Type B pancreatic cell (in vitro differentiated cells): ENCODE measurements at regions not wholly inside any gene's neighbourhood (a gene's known extent, or its start where the extent isn't known, plus 50 kb on each side); places are given as distances from the start of the nearest gene placed in this dataset.

ENCODE experiments used
- DNase-seq: peaks from one replicate; pipeline ENCODE4 v3.0.0; 2021; ENCODE audit warnings: mixed read lengths; ENCODE audit not compliant: unreplicated experiment; ENCODE audit errors: extremely low spot score
- H3K27ac Mint-ChIP-seq: 2 replicates; pipeline ENCODE4 v1.8.0; 2021; ENCODE audit warnings: mild to moderate bottlenecking, mixed read lengths
- H3K27me3 Mint-ChIP-seq: 2 replicates; pipeline ENCODE4 v1.8.0; 2021; ENCODE audit warnings: mixed read lengths
- H3K36me3 Mint-ChIP-seq: 2 replicates; pipeline ENCODE4 v1.8.0; 2021; ENCODE audit warnings: mixed read lengths
- H3K4me1 Mint-ChIP-seq: one replicate; pipeline ENCODE4 v1.8.0; 2021; ENCODE audit warnings: mixed read lengths; ENCODE audit not compliant: unreplicated experiment
- H3K4me3 Mint-ChIP-seq: 2 replicates; pipeline ENCODE4 v1.8.0; 2021; ENCODE audit warnings: mild to moderate bottlenecking, mixed read lengths
- H3K9me3 Mint-ChIP-seq: 2 replicates; pipeline ENCODE4 v1.8.0; 2021; ENCODE audit warnings: mixed read lengths
- TF ChIP-seq, protein P1 (sequence below): fragments of 200-600 bp; sonication (generic); conservative IDR thresholded peaks from 2 replicates; pipeline ENCODE4 v1.5.0; 2021; ENCODE audit warnings: antibody characterized with exemption, mild to moderate bottlenecking

DNA sequence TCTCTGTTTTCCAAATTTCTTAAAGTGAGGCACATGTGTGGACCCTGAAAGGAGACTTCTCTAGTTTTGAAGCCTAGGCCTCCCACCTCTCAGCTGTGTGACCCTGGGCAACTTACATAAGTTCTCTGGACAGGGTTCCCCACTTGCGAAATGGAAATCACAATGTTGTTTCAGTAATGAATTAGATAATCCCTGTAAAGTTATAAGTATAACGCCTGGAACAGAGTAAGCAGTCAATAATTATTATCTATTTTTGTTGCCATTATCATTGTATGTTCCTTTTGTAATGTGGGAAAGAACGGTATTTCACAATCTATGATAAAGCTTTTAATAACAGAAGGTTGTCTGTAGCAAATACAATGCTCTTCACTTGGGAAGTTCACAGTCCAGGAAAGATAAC, 437.3 kb upstream of the ZNF507 start:
- peaks cover 10% of the 10 kb centered on the region for H3K27me3 Mint-ChIP-seq
- DNase-seq, result no peak
- H3K36me3 Mint-ChIP-seq, result no peaks in the 10 kb centered on the region
- peaks cover 12% of the 10 kb centered on the region for H3K4me1 Mint-ChIP-seq
- TF ChIP-seq, protein P1, sequence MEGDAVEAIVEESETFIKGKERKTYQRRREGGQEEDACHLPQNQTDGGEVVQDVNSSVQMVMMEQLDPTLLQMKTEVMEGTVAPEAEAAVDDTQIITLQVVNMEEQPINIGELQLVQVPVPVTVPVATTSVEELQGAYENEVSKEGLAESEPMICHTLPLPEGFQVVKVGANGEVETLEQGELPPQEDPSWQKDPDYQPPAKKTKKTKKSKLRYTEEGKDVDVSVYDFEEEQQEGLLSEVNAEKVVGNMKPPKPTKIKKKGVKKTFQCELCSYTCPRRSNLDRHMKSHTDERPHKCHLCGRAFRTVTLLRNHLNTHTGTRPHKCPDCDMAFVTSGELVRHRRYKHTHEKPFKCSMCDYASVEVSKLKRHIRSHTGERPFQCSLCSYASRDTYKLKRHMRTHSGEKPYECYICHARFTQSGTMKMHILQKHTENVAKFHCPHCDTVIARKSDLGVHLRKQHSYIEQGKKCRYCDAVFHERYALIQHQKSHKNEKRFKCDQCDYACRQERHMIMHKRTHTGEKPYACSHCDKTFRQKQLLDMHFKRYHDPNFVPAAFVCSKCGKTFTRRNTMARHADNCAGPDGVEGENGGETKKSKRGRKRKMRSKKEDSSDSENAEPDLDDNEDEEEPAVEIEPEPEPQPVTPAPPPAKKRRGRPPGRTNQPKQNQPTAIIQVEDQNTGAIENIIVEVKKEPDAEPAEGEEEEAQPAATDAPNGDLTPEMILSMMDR, result no peak
- H3K4me3 Mint-ChIP-seq, result no peak overlapping the region
- H3K9me3 Mint-ChIP-seq, result no peaks in the 10 kb centered on the region
- no peak overlapping the region for H3K27ac Mint-ChIP-seq

- peaks cover 10% of the 10 kb centered on the region for H3K27me3 Mint-ChIP-seq
- TF ChIP-seq, protein P1, result no peak
- DNase-seq, result no peak
- peaks cover 12% of the 10 kb centered on the region for H3K4me1 Mint-ChIP-seq
- H3K27ac Mint-ChIP-seq, result no peak overlapping the region
- H3K4me3 Mint-ChIP-seq, result no peak overlapping the region
- H3K36me3 Mint-ChIP-seq, result no peaks in the 10 kb centered on the region
- no peaks in the 10 kb centered on the region for H3K9me3 Mint-ChIP-seq
Observed at GRCh38 chr19:31908496-31909225, 436.7 kb upstream of the ZNF507 start.

DNA sequence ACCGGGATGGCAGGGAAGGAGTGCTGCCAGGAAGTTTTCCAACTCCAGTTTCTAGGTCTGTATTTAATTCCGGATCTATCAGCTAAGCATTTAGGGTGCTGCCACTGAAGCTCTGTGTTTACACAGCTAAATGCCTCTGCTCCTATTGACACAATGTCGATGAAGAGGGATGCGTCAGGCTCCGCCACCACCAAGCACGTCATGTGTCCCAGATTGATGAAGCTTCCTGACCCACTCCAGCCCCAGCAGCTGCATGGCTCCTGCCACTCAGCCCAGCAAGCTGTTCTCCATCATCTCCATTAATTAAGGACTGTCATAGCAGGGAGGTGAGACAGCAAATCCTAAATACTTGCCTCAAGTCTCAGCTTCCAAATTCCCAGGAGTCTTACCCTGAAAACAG, 435.2 kb upstream of the ZNF507 start:
- TF ChIP-seq, protein P1, result no peak
- Mint-ChIP-seq H3K4me1 (peaks cover 12% of the 10 kb centered on the region), H3K27ac (no peak overlapping the region)

DNA sequence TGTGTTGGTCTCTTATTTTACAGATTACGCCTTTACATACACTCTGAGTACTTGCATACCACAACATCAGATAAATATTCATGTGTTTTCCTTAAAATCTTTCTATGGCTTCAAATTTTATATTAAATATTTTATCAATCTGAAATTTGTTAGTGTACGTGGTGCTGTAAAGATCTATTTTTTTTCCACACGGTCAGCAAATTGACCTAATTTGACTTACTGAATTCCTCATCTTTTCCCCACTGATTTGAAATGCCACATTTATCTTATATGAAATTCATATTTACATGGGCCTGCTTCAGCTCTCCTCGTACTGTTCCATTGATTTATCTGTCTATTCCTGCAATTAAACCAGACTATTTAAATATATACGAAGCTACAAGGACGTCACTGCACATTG, 433.8 kb upstream of the ZNF507 start:
- Mint-ChIP-seq H3K4me3 (no peak overlapping the region), H3K36me3 (no peaks in the 10 kb centered on the region), H3K27me3 (peaks cover 10% of the 10 kb centered on the region), H3K9me3 (no peaks in the 10 kb centered on the region), H3K4me1 (peaks cover 7% of the 10 kb centered on the region), H3K27ac (no peak overlapping the region)
- TF ChIP-seq, protein P1, result no peak
- no peak for DNase-seq

More for the DNA sequence above, 435.2 kb upstream of the ZNF507 start:
- DNase-seq, result no peak
- no peaks in the 10 kb centered on the region for H3K9me3 Mint-ChIP-seq
- H3K4me3 Mint-ChIP-seq, result no peak overlapping the region
- no peaks in the 10 kb centered on the region for H3K36me3 Mint-ChIP-seq
- H3K27me3 Mint-ChIP-seq, result peaks cover 10% of the 10 kb centered on the region

GRCh38 chr19:31913103-31913661, 432.2 kb upstream of the ZNF507 start:
- Mint-ChIP-seq H3K4me3 (no peak overlapping the region), H3K9me3 (no peaks in the 10 kb centered on the region), H3K27me3 (peaks cover 10% of the 10 kb centered on the region), H3K36me3 (no peaks in the 10 kb centered on the region), H3K4me1 (peaks cover 5% of the 10 kb centered on the region), H3K27ac (no peak overlapping the region)
- DNase-seq, result no peak
- TF ChIP-seq, protein P1, result no peak
